ENCODE measurements at regions not wholly inside any gene's neighbourhood (a gene's known extent, or its start where the extent isn't known, plus 50 kb on each side); places are given as distances from the start of the nearest gene placed in this dataset.

DNA sequence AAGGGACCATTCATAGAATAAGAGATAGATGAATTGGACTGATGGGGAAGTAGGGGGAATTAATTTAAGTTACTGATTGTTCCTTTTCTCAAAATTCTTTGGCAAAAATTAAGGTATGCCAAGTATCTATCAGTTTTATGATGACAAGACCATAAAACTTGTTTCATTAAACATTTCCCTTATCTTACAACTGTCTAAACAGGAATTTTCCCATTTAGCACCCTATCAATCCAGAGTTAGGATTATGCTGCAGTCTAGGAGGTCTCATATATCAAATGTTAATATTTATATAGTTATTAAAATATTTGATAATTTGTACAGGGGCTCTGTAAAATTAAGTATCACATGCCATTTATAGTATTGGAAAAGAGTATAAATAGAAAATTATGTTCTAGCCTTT is 51.5 kb upstream of the ARID1B start:
- DNase-seq (ENCODE audit: low read depth) = no peak

DNA sequence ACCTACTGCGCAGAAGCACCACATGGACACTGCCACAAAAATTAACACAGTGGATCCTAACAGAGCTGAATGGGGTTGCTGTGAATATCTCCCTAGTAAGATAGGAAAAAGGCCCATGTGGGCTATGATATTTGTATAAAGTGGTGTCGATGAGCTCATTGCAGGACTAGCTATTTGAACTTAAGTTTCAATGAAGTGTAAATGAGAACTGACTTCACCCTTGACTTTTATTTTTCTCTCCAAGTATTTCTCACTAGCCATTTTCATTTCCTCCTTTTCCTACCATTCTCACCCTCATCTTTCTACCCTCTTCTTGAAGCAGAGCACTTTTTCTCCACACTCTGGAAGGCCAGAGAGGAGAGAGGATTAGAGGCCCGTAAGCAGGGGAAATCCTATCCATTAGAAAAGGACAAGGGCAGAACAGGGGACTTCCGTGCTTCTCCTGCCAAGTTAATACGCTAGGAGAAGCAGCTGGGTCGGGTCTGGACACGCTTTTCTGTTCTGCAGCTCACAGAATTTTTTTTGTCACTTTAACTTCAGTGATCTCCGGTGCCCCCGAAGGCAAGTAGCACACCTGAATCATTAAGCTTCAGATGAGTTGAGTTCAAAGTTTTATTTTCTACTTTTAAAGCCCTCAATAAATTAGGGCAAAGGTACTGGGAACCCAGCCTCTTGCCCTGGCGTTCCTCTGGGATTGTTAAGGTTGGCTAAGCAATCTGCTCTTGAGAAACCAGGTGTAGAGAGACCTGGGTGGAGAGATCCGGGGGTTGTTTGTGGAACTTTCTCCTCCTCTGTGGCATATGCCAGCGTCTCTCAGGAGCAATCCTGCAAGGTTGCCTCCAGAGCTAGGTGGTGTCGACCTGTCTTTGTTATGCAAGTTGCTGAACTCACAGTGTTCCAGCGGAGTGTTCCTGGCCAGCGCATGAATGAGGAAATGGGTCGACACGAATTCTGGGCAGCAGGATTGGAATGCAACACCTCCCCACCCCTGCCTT is 56.2 kb upstream of the ARID1B start:
- no peak for DNase-seq (ENCODE audit: low read depth)

DNA sequence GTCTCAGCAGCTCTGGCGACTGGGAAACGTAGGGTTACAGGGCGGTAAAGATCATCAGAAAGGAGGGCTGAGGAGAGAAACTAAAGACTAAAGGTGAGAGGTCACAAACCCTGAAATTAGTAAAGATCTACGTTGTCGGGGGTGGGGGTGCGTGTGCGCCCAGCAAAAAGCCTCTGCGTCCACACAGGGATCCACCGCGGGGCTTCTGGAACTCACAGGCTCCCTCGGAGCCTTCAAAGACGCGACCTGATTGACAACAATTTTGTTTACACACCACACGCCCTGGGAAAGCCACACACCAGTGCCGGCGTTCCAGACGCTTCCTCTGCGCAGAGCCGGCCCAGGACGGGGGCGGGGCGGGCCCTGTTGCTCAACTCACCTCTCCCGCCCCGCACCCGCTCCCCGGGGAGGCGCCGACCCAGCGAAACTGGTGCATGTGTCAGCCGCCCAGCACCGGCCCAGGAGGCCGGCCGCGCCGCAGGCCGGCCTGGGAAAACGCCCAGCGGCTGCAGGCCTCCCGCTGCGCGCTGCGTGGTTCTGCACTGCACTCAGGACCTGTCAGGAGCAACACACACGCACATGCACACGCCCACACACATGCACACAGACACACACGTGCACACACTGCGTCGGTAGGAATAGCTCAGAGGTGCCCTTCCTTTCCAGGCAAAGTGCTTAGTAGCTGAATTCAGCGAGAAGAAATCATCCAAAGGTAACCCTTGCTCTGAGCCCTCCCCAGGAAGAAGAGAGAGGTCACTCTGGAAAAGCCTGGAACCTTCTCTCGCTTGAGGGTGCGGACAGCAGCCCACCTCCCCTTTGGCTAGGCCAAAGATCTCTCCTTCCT is 57.2 kb upstream of the ARID1B start:
- DNase-seq (ENCODE audit: low read depth) = peak; percentile 63

DNA sequence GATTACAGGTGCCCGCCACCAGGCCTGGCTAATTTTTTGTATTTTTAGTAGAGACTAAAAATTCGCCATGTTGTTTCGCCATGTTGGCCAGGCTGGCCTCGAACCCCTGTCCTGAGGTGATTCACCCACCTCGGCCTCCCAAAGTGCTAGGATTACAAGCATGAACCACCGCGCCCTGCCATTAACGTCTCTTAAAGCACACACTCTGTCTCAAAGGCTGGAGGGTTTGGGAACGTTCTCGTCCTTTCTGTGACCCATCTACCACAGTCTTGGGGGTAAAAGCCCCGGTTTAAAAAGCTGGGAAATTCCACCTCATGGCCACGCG is 57.8 kb upstream of the ARID1B start:
- DNase-seq (ENCODE audit: low read depth) = no peak

DNA sequence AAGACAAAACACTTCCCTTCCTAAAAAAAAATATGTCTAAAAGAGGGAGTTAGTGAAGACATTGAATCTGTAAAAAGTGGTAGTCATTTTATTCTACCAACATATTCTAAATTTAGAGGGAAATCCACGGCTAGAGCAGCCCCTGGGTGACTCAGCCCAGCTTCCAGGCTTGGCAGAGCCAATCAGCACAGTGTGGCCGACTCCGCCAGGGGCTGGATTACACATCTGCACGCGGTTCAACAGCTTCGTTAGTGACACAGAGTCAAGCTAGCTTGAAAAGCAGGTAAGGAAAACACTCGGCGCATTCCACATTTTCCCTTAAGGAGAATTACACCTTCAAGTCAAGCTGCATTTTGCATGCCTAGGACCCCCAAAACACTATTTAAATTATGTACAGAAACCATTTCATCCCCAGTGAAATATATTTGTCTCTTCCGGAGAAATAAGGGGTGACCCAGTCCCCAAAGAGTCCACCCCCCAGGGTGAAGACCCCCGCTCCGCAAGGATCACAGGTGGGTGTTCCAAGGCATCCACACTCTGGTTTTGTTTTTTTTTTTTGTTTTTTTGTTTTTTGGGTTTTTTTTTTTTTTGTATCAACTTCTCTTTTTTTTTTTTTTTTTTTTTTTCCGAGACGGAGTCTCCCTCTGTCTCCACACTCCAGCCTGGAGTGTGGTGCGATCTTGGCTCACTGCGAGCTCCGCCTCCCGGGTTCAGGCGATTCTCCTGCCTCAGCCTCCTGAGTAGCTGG is 58.4 kb upstream of the ARID1B start:
- DNase-seq (ENCODE audit: low read depth) = no peak

DNA sequence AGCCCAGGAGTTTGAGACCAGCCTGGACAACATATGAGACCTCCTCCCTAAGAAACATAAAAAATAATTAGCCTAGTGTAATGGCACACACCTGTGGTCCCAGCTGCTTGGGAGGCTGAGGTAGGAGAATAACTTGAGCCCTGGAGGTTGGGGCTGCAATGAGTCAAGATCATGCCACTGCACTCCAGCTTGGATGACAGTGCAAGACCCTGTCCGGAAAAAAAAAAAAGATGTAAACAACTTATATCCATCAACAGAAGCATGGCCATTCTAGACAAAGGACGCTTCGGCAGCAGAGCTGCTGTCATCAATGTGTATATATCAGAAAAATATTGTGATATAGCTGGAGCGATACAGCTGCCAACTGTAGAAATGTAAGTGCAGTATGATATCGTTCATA is 59.6 kb upstream of the ARID1B start:
- no peak for DNase-seq (ENCODE audit: low read depth)

DNA sequence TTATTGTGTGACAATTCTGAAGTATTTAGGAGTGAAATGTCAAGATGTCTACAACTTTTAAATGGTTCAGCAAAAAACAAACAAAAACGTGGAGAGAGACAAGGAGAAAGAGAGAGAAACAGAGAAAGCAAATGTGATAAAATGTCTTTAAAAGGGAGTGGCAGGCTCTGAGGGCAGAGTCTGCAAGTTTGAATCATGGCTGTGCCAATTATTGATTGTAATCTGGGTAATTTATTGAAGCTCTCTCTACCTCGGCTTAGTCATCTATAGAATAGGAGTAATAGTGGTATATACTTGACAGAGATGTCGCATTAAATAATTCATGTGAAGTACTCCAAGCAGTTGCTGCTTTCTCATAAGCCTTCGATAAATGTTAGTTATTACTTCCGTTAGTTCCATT is 61.3 kb upstream of the ARID1B start:
- DNase-seq (ENCODE audit: low read depth) = no peak

DNA sequence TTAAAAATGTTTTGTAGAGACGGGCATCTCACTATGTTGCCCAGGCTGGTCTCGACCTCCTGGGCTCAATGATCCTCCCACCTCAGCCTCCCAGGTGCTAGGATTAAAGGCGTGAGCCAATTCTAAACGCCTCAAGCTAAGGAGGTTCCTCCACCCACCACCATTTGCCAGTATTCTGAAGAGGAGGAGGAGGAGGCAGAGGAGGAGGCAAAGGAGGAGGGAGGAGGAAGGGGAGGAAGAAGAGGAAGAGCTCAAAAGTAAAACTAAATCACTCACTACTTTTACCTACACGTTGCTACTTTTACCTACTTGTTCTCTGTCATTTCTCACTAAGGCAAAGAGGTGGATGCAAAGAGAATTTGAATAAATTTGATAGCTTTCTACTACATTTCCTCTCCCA is 63.6 kb upstream of the ARID1B start:
- DNase-seq (ENCODE audit: low read depth) = no peak

DNA sequence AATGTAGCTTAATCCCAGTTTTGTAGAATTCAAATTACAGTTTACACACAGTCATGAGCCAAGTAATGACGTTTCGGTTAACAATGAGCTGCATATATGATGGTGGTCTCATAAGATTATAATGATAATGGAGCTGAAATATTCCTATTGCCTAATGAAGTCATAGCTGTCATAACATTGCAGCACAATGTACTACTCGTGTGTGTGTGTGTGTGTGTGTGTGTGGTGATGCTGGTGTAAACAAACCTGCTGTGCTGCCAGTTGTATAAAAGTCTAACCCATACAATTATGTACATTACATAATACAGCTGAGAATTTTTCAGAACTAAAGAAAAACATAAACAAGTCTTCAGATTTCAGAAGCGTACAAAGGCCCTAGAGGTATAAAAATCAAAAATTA is 66.7 kb upstream of the ARID1B start:
- DNase-seq (ENCODE audit: low read depth) = no peak

DNA sequence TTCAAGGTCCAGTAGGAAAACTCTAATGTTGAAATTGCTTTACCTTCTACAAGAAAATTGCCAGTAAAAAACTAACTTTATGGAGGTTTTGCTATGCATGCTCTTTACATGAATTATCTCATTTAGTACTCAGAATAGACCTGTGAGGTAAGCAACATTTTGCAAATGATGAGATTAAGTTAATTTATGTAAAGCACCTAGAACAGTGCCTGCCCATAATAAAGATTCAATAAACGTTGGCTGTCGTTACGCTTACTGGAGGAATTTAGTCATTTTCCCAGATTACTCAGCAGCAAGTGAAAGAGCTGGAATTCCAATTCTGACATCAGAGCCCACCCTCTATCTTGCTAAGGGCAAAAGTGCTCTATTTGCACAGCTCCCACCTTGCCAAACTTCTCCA is 69.4 kb upstream of the ARID1B start:
- no peak for DNase-seq (ENCODE audit: low read depth)

DNA sequence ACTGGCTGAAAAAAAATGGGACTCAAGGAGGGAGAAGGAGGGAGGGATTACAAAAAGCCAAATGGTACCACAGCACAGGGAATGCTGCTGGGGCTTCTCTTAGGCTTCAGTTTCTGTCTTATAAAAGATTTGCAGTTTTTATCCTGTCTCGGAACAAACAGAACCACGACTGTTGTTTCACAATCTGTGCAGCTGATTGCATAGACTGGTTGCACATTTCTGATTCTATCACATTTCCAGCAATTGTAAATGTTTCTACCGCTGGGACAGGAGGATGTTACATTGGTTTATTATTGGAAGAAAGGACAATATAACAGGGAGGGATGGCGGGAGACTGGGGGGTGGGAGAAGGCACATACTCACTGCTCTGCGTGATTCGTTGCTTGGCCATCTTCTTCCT is 73.5 kb upstream of the ARID1B start:
- no peak for DNase-seq (ENCODE audit: low read depth)

DNA sequence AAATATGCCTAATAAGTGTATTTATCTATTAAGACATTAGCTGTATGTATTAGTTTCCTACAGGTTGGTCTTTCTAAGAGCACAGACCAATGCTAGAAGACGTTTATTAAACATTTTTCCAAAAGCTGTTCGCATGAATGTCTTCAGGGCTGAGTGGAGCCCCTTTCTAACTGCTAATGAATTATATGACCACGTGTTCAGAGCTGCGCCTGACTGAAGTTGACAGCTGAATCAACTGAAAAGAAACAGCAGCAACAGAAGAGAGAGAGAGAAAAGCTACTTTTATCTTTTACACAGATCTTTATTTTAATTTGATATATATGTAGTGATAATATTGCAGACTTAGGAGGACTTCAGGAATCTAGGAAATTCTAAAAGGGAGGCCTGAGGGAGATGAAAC is 75.2 kb upstream of the ARID1B start:
- DNase-seq (ENCODE audit: low read depth) = no peak

DNA sequence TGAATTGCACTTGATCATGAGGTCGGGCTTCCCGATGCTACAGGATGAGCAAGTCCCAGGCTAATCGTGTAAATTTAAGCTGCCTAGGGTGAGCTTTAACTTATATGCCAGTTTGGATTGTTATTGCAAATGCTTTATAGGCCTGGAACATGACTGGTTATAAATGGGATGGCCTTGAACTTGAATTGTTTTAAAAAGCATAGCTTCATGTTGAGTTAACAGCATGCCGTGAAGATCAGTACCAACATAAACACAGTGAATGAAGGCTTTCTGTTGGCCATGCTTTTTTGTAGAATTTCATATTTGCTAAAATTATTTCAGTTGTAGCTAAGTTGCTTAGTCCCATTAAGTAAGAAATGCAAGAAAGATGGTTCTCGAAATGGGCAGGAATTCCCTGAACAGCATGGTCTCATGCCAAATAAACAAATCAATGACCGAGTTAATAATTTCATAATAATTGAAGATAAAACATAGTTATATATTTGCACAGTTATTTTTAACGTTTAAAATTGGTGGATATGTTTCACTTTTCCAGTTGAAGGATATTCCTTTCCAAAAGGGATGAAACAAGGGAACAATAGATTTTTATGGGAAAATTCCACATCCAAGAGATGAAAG is 76.6 kb upstream of the ARID1B start:
- no peak for DNase-seq (ENCODE audit: low read depth)

DNA sequence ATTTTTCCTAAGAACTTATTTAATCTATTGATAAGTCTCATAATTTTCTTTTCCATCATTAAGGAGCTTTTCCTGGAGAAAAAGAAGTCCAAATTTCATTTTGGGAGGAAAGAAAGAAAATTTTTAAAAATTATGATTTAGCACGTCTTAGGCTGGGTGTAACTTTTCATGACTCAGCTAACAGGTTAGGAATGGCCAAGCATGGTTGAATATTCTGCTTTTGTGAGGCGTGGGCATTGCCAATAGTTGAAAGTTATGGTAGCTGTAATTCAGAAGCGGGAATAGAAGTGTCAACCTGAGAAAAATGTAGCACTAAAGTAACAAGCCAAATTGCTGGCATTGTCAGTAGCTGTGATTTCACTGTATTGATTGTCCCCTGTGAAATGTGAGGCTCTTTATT is 77.2 kb upstream of the ARID1B start:
- DNase-seq (ENCODE audit: low read depth) = no peak

DNA sequence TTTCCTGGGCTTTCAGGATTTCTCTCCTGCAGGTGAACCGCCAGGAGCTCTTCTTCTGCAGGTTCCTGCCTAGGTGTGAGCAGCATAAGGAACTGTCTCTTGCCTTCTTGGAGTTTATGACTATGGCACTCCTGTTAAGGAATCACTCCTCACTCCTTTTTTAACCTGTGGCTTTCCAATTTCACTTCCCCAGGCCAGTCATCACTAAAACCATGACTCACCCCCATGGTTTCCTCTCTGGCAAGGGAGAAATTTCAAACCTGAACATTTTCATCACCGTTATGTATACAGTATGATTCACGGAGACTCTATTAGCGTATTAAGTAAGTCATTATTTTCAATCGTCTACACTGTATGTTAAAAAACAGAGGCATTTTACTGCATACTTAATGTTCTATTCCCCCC is 78.2 kb upstream of the ARID1B start:
- no peak for DNase-seq (ENCODE audit: low read depth)

DNA sequence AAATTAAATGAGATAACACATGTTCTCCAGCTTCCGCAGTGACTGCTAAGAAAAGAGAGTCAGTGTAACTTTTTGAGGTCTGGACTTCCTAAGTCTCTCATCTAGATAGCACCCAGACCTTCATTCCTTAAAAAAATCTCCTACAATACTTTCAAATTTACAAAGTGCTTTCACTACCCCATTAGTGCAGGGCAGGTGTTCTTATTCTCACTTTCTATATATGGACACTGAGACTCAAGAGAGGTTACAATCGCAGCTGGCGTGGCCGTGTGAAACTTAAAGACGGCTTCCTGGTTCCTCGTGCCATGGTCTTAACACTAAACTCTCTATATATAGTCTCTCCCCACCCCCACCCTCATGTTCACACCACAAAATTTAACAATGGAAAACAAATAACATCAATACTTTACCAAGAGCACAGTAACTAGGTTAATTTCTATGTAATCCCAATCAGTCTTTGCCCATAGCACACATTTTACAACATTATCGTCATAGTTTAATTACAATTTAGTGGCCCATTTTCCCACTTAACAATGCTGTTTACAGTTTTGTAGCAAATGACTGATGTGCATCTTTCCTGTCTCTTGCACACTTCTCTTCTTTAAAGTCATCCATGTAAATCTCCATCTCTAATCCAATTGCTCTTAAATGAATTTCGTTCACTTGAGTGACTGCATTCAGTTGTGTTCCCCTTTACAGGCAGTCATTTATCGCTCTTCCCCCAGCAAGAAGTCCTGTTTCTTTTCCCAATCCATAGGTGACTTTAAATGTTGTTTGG is 78.8 kb upstream of the ARID1B start:
- no peak for DNase-seq (ENCODE audit: low read depth)

DNA sequence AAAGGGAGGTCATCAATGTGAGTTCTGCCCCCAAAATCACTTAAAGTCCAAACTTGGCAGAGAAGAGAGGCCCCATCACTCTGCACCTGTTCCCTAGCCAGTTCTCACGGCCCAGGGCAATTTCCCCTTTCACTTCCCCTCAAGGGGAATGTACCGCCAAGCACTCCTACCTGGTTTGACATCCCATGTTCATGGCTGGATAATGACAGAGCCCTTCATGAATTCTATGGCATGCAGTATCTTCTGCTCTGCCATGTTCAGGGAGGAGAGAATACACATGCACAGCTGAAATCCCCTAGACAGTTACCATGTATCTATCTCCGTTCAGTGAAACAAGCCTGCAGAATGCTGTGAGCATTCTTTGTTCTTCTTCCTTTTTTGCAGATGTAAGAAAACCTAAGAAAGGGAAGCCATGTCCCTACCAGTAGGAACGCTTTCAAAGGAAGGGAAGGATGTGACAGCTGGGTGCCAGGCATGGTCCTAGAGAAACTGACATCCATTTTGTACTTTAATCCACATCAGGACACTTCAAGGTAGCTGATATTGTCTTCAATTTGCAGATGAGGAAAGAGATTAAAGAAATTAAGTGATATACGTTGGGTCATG is 79.8 kb upstream of the ARID1B start:
- DNase-seq (ENCODE audit: low read depth) = no peak

DNA sequence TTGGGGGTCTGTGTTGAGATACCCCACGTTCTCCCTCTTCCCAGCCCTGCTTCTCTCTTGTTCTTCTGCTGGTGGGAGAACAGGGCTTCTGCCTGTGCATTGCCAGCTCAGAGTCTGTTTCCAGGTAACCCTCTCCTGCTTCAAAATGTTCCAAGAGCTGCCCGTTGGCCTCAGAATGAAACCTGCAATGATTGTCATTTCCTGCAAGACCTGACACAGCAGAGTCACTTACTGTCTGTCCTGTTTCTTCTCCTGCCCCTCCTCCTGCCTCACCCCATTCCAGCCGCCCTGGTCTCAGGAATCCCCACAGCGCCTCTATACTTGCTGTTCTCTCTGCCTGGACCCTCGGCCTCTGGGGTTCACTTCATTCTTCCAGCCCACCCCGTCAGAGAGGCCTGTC is 81.4 kb upstream of the ARID1B start:
- no peak for DNase-seq (ENCODE audit: low read depth)

DNA sequence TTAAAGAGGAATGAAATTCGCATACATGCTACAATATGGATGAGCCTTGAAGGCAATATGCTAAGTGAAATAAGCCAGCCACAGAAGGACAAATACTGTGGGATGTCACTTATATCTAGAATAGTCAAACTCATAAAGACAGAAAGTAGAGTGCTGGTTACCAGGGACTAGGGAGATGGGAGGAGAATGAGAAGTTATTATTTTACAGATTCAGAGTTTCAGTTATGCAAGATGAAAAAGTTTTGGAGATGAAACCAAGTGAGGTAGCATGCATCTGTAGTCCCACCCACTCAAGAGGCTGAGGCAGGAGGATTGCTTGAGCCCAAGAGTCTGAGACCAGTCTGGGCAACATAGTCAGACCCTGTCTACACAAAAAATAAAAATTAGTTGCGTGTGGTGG is 82.5 kb upstream of the ARID1B start:
- no peak for DNase-seq (ENCODE audit: low read depth)

DNA sequence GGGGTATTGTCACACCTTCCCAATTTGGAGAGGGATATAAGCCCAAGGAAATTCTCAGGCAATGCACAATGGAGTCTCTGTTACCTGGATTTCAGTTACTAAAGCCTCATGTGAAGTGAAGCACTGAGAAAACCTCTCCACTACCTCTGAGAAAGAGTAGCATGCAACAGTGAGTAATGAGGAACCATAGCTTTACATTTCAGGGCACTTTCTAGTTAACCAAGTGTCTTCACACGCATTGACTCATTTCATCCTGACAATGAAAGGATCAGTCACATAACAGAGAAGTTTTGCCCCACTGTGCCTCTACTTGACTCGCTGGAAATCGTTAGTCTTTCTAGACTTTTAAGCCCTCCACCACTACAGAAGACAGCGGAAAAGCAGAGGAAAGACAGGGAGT is 86.2 kb upstream of the ARID1B start:
- DNase-seq (ENCODE audit: low read depth) = no peak

DNA sequence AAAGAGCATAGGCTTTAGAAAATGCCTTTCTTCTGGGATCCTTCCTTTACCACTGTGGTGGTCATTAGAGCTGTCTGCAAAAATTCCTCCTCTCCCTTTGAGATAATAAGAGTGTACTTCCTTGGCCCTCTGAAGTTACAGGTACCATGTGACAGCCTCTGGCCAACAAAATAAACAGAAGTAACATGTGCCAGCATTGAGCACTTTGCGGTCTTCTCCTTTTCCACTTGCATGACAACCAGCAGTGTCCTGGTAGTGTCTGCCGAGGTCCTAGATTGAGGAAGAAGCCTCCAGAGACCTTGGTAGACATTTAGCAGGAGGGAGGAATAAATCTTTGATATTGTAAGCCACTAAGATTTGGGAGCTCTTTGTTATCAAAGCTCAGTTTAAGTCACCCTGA is 87.5 kb upstream of the ARID1B start:
- no peak for DNase-seq (ENCODE audit: low read depth)

All from activated T-helper 1 cell treated with Interleukin-2 at 50 U/mL for 16 hours (primary cell).